Lower leg skin (tissue), 3 donors: ENCODE measurements at regions not wholly inside any gene's neighbourhood (a gene's known extent, or its start where the extent isn't known, plus 50 kb on each side); places are given as distances from the start of the nearest gene placed in this dataset.

Source experiments
- CTCF ChIP-seq, 3 donors: fragments of 450-650 bp; IDR thresholded peaks; one replicate each; pipeline ENCODE4 v1.5.1; 2016; ENCODE audit warnings: antibody characterized with exemption in 3 of 3, mild to moderate bottlenecking in 3 of 3, moderate library complexity in 2 of 3
- POLR2A ChIP-seq, 2 donors: fragments of 450-650 bp; IDR thresholded peaks; one replicate each; pipeline ENCODE4 v1.6.1; 2016 to 2017; ENCODE audit warnings: antibody characterized with exemption in 2 of 2, mild to moderate bottlenecking in 1 of 2, moderate library complexity in 1 of 2

- TF ChIP-seq CTCF (IDR thresholded peaks at IDR 0.05) (no peak), POLR2A (IDR thresholded peaks at IDR 0.05) (no peak)
Observed at GRCh38 chr13:109685203-109685602, 101.2 kb downstream of the IRS2 start.
